Osteocyte (in vitro differentiated cells): ENCODE measurements at regions not wholly inside any gene's neighbourhood (a gene's known extent, or its start where the extent isn't known, plus 50 kb on each side); places are given as distances from the start of the nearest gene placed in this dataset.

Experiments used
- DNase-seq: peaks from one replicate; pipeline ENCODE4 v3.0.0; 2021; ENCODE audit warnings: mixed read lengths; ENCODE audit not compliant: unreplicated experiment; ENCODE audit errors: extremely low spot score
- H3K27ac Mint-ChIP-seq: one replicate; pipeline ENCODE4 v1.8.0; 2021; ENCODE audit warnings: mild to moderate bottlenecking, mixed read lengths; ENCODE audit not compliant: unreplicated experiment
- H3K27me3 Mint-ChIP-seq: one replicate; pipeline ENCODE4 v1.8.0; 2021; ENCODE audit warnings: mixed read lengths; ENCODE audit not compliant: unreplicated experiment
- H3K36me3 Mint-ChIP-seq: one replicate; pipeline ENCODE4 v1.8.0; 2021; ENCODE audit warnings: mixed read lengths; ENCODE audit not compliant: unreplicated experiment
- H3K4me1 Mint-ChIP-seq: one replicate; pipeline ENCODE4 v1.8.0; 2021; ENCODE audit warnings: mixed read lengths; ENCODE audit not compliant: unreplicated experiment
- H3K4me3 Mint-ChIP-seq: one replicate; pipeline ENCODE4 v1.8.0; 2021; ENCODE audit warnings: mild to moderate bottlenecking, moderate library complexity, mixed read lengths; ENCODE audit not compliant: unreplicated experiment
- H3K9me3 Mint-ChIP-seq: one replicate; pipeline ENCODE4 v1.8.0; 2021; ENCODE audit warnings: mixed read lengths; ENCODE audit not compliant: unreplicated experiment
- TF ChIP-seq, protein P1 (sequence below): fragments of 200-600 bp; sonication (generic); IDR thresholded peaks from 2 replicates; pipeline ENCODE4 v1.5.0; 2021; ENCODE audit warnings: antibody characterized with exemption, mild to moderate bottlenecking, moderate library complexity

GRCh38 chr3:152050903-152051302 lies 177.5 kb downstream of the SUCNR1 start:
- Mint-ChIP-seq H3K9me3 (peaks cover 6% of the 10 kb centered on the region), H3K27me3 (no peaks in the 10 kb centered on the region), H3K4me3 (no peak overlapping the region), H3K27ac (peak overlapping the region; percentile 78), H3K36me3 (no peaks in the 10 kb centered on the region), H3K4me1 (peaks cover 18% of the 10 kb centered on the region)
- DNase-seq: no peak
- TF ChIP-seq, protein P1, sequence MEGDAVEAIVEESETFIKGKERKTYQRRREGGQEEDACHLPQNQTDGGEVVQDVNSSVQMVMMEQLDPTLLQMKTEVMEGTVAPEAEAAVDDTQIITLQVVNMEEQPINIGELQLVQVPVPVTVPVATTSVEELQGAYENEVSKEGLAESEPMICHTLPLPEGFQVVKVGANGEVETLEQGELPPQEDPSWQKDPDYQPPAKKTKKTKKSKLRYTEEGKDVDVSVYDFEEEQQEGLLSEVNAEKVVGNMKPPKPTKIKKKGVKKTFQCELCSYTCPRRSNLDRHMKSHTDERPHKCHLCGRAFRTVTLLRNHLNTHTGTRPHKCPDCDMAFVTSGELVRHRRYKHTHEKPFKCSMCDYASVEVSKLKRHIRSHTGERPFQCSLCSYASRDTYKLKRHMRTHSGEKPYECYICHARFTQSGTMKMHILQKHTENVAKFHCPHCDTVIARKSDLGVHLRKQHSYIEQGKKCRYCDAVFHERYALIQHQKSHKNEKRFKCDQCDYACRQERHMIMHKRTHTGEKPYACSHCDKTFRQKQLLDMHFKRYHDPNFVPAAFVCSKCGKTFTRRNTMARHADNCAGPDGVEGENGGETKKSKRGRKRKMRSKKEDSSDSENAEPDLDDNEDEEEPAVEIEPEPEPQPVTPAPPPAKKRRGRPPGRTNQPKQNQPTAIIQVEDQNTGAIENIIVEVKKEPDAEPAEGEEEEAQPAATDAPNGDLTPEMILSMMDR: no peak

DNA sequence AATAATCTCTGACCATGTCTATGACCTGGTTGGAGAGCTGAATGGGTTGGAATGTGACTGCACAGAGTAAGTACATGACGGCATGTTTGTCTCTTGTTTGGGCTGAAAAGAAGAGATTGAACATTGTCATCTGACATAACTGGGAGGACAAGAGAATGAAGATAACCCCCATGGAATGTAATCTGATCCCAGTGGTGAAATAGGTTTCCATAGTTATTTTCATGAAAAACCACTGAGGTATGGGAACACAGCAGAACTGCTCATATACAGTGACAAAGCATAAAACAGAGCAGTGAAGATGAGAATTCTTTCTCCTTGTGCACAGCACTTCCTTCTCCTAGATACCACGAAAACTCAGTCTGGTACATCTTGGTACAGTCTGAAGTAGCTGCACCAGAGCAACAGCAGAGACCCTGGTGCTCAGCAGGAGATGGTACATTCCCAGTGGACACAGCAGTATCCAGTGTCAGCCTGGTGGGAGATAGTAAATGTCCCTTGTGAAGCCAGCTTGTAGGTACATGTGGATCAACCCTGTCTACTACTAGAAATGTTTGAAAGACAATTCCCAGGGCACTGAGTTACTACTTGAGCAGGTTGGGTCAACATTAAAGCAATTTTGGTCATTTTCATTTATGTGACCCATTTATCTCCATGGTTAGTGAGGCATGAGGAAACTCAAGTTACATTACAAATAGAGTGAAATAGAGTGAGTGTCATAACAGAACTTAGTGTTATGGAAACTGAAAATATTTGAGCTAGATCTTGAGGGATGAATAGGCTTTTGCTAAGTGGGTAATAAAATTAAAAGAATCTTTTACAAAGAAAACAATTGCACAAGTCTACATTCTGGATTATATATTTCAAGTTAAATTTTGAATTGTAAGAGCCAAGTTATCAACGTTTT lies 178.3 kb downstream of the SUCNR1 start:
- Mint-ChIP-seq H3K27ac (peak overlapping the region; percentile 78), H3K27me3 (no peaks in the 10 kb centered on the region), H3K4me3 (no peak overlapping the region), H3K4me1 (peaks cover 24% of the 10 kb centered on the region), H3K36me3 (no peaks in the 10 kb centered on the region), H3K9me3 (peaks cover 6% of the 10 kb centered on the region)
- DNase-seq: no peak
- TF ChIP-seq, protein P1: no peak

DNA sequence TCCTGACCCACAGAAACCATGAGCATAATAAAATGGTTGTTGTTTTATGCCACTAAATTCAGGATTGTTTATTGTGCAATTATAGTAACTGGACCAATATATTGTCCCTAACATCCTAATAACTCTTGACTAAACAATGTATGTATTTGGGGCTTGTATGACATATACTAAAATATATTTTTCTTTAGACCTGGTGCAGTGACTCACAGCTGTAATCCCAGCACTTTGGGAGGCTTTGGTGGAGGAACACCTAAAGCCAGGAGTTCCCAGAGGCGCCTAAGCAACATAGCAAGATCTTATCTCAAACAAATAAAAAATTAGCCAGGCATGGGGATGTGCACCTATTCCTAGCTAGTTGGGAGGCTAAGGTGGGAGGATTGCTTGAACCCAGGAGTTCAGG lies 180.4 kb downstream of the SUCNR1 start:
- no peaks in the 10 kb centered on the region for H3K27me3 Mint-ChIP-seq
- no peak overlapping the region for H3K4me3 Mint-ChIP-seq
- peaks cover 34% of the 10 kb centered on the region for H3K4me1 Mint-ChIP-seq
- peaks cover 6% of the 10 kb centered on the region for H3K9me3 Mint-ChIP-seq
- no peaks in the 10 kb centered on the region for H3K36me3 Mint-ChIP-seq
- H3K27ac Mint-ChIP-seq: no peak overlapping the region
- TF ChIP-seq, protein P1: no peak
- DNase-seq: no peak

GRCh38 chr3:152054315-152054714 lies 180.9 kb downstream of the SUCNR1 start:
- Mint-ChIP-seq H3K4me3 (no peak overlapping the region), H3K4me1 (peaks cover 38% of the 10 kb centered on the region), H3K9me3 (peaks cover 6% of the 10 kb centered on the region), H3K27ac (no peak overlapping the region), H3K36me3 (no peaks in the 10 kb centered on the region), H3K27me3 (no peaks in the 10 kb centered on the region)
- TF ChIP-seq, protein P1: no peak
- DNase-seq: no peak

- DNase-seq: no peak
- no peak overlapping the region for H3K4me3 Mint-ChIP-seq
- H3K9me3 Mint-ChIP-seq: peaks cover 6% of the 10 kb centered on the region
- H3K27ac Mint-ChIP-seq: no peak overlapping the region
- no peaks in the 10 kb centered on the region for H3K36me3 Mint-ChIP-seq
- TF ChIP-seq, protein P1: no peak
- H3K4me1 Mint-ChIP-seq: peaks cover 53% of the 10 kb centered on the region
- no peaks in the 10 kb centered on the region for H3K27me3 Mint-ChIP-seq
Observed at GRCh38 chr3:152056073-152056472, 182.6 kb downstream of the SUCNR1 start.
